HG03139 (cell line): ENCODE measurements at regions not wholly inside any gene's neighbourhood (a gene's known extent, or its start where the extent isn't known, plus 50 kb on each side); places are given as distances from the start of the nearest gene placed in this dataset.
"Not testable (repeated sequence)": the region's sequence is repeated elsewhere in the genome, so short reads cannot be mapped to it uniquely, and the experiment has no call there.

Experiments used
- ATAC-seq: cut with Tn5 transposase; IDR thresholded peaks from one replicate; pipeline ENCODE4 v1.9.1; 2021; ENCODE audit not compliant: unreplicated experiment

GRCh38 chr4:189547559-189547958 is 393.1 kb upstream of the FRG1 start:
- no peak for ATAC-seq

DNA sequence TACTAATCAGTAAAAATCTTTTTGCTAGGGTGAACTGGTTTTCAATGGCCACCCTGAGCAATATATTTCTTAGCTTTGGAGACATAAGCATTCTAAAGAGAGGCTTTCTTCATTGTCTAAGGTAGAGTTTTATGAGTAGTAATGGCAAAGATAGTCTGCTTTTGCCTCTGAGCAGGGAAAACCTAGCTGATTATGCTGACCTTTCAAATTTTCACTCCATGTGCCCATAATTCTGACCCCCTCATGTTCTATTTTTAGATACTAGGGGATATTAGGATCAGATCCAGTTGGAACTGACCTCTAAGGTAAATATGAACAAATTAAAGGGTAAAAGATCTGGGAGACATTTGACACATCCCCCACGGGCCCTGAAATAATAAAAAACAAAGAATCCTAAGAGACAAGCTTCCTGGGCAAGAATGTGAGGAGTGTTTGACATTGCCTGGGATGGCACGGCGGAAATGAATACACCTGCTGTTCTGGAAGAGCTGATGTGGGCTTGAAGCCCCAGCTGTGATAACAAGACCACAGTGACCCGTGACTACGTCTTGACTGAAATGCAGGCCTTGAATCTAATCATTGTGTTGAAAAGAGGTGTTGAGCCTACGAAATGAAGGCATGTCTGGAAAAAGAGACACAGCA is 392.1 kb upstream of the FRG1 start:
- no peak for ATAC-seq

DNA sequence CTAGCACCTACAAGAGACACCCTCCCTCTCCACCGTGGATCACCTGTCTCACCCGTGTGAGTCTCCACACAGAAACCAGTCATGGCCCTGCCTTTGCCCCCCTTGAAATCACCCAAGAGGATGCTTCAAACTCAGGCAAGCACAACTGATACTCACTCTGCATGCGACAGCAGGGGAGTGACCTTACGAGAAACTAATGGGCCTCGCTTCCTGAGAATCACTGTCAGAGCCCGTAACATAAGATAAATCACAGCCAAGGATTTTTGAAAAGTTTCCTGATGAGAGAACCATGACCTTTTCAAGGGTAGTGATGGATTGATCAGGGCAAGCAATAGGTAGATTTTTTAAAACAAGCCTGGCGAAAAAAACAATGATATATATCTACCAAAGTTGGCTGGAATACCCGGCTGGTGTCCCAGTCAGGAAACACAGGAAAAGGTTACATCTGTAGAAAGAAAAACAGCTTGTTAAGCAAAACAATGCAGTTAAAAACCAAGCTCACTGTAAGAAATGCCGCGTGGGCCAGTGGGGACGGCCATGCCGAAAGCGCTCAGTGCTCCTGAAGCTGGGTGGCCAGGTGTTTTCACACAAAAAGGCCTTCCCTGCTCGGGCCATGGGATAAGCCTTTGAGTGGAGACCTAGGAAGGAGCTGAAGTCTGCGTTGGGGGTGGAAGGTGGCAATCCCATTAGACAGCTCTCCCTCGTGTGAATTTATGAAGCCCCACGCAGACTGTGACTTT is 388.6 kb upstream of the FRG1 start:
- not testable (repeated sequence) for ATAC-seq

DNA sequence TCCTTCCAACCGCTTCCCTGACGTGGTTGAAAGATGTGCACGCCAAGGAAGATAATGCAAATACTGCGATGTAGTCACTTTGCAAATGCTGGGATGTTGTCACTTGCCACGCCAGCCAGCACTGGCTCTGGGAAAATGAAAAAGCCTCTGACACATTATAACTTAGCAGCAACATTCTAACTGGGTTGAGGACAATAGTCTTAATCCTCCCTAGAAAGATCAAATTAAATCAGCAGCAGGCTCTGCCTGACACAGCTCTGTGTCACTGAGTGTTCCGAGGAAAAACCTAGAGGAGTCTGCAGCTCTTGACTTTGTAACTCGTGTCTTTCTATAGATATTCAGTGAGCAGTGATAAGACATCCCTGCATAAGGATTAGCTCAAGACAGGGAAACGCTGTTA is 380.1 kb upstream of the FRG1 start:
- not testable (repeated sequence) for ATAC-seq

DNA sequence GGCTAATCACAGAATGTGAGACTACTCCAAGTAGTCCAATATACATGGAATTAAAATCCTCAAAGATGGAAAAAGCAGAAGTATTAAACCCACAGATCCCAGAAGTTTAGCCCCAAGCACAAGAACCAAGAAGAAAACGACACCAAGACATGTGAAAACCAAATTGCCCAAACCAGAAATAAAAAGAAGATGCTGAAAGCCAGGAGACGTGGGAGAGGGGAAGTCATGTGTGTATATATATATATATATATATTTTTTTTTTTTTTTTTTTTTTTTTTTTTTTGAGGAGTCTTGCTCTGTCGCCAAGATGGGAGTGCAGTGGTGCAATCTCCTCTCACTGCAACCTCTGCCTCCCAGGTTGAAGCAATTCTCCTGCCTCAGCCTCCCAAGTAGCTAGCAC is 376.9 kb upstream of the FRG1 start:
- not testable (repeated sequence) for ATAC-seq

- not testable (repeated sequence) for ATAC-seq
Observed at GRCh38 chr4:189566271-189566670, 374.4 kb upstream of the FRG1 start.

DNA sequence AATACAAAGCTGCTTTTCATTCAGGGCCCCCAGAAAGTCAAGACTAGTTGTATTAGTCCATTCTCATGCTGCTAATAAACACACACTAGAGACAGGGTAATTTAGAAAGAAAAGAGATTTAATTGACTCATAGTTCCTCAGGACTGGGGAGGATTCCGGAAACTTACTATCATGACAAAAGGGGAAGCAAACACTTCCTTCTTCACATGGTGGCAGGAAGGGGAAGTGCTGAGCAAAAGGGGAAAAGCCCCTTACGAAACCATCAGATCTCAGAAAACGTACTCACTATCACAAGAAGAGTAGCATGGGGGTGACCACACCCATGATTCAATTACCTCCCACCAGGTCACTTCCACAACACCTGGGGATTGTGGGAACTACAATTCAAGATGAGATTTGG is 373.8 kb upstream of the FRG1 start:
- ATAC-seq: not testable (repeated sequence)

- ATAC-seq: not testable (repeated sequence)
Observed at GRCh38 chr4:189579645-189580044, 361.0 kb upstream of the FRG1 start.

- ATAC-seq: not testable (repeated sequence)
Observed at GRCh38 chr4:189586908-189587632, 353.6 kb upstream of the FRG1 start.

DNA sequence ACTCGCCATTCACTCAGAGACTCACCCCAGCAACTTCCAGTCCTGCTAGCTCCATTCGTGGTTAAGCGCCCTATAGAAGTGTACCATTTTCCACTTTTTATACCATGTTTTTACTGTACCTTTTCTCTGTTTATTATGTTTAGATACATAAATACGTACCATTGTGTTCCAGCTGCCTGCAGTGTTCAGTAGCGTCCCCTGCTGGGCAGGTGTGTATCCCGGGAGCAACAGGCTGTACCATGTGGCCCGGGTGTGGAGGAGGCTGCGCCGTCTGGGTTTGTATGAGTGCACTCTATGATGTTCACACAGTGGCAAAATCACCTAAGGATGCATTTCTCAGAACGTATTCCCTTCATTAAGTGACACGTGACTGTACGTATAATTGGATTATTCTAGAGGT is 351.5 kb upstream of the FRG1 start:
- not testable (repeated sequence) for ATAC-seq

DNA sequence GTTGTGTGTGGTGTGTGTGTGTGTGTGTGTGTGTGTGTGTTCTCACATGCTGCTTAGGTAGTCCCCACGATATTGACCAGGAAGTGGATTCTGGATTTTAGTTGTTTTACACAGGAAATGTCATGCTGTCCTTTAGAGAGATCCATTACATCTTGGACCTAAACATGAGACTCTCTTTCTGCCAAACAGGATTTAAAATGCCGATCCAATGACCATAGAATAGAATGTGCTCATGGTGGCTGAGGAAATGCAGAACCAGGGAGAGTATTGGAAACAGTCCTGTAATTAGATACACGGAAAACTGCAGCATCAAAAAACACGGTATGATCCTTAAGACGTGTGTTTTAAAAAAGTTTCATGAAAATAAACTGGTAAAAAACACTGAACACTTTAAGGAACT is 347.8 kb upstream of the FRG1 start:
- no peak for ATAC-seq

DNA sequence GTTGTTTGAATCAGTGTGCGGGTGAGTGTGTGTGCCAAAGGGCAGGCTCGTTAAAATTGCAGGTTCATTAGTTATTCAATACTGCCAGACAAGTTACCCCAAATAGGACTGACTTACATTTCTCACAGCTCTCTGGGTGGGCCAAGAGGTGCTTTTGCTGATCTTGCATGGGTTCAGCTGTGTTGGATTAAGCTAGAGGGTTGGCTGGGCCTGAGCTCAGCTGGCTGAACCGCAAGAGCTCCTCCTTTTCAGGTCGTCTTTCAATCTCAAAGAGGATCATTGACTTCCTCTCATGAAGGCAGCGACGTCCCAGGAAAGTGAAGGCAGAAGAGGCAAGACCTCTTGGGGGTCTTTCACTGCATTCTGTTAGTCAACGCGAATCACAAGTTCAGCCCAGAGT is 343.3 kb upstream of the FRG1 start:
- no peak for ATAC-seq

DNA sequence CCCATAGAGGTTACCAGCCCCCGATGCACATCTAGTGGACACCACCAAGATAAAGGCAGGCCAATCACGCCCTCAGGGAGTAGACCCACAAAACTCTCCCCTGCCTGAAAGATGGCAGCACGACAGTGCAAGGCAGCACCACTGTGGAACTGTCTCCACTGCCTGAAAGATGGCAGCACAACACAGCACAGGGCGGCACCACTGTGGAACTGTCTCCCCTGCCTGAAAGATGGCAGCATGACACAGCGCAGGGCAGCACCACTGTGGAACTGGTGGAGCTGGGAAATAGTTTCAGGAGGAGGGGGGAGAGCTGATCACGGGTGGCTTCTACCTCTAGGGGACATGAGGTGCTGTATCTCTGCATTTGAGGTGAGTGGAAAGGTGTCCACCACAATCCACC is 340.4 kb upstream of the FRG1 start:
- no peak for ATAC-seq

- no peak for ATAC-seq
Observed at GRCh38 chr4:189600718-189601435, 339.8 kb upstream of the FRG1 start.

DNA sequence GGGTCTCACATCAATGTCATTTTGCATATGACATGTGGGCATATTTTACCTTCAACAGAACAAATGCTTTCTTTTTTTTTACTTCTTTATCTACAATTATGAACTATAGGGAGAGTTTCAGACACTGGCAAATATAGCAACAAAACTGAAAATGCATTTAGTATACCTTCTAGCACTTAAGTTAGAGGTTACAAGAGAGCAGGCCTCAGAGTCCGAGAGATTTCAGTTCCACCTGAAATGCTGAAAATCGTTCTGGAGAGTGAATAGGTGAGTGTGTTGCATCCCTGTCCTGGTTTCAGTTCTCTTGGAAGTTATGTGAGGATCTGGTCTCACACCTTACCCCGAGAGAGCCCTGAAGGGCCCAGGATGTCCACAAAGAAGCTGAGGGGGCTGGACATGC is 337.8 kb upstream of the FRG1 start:
- ATAC-seq: not testable (repeated sequence)

DNA sequence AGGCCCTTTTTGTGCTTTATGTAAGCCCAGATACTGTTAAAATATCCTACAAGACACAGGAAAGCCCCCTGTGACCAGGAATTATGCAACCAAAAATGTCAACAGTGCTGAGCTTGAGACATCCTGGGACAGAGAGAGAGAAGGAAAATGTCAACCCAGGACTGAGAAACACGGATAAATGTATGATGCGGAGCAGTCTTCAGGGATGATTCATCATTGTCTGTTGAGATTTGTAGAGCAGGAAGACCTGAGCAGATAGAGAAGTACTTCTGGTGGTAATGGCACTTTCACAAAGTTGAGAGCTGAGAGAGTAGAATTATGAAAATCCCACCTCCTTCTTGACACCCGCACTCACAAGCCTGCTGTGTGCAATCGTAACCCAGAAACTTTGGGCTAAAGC is 330.1 kb upstream of the FRG1 start:
- not testable (repeated sequence) for ATAC-seq

GRCh38 chr4:189613207-189613606 is 327.5 kb upstream of the FRG1 start:
- ATAC-seq: no peak

- no peak for ATAC-seq
Observed at GRCh38 chr4:189615217-189615663, 325.4 kb upstream of the FRG1 start.

DNA sequence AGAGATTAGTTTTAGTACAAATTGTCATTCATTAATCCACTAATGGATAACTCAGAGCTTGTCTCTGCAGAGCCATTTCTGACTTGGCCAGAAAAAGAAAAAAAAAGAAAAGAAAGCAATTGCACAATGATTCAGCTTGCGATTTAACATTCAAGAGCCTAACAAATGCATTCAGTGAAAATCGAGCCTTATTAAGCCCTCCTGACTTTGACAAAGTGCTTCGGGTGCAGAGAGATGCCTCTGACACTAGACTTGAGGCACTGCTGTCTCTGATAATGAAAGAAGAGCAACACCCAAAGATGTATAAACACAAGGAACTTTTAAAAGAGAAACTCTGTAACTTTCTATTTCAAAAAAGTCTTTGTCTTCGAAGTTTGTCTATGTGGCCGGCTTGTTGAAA is 322.9 kb upstream of the FRG1 start:
- ATAC-seq: not testable (repeated sequence)

GRCh38 chr4:189619441-189620250 is 321.0 kb upstream of the FRG1 start:
- not testable (repeated sequence) for ATAC-seq
